Keratinocyte (primary cell): ENCODE measurements at regions not wholly inside any gene's neighbourhood (a gene's known extent, or its start where the extent isn't known, plus 50 kb on each side); places are given as distances from the start of the nearest gene placed in this dataset.

Experiments used
- DNase-seq: peaks from one replicate; pipeline ENCODE4 v3.0.0-alpha.2; 2011; ENCODE audit warnings: low read depth, missing footprints, low spot score
- FAIRE-seq: peaks from 2 replicates; lab custom pipeline; 2011; peaks lifted over from hg19 to GRCh38; lab: Jason Lieb, UNC
- H2AFZ ChIP-seq: 2 replicates; pipeline ENCODE4 v1.6.0; 2012; ENCODE audit warnings: low read length, control low read depth, inconsistent platforms; ENCODE audit not compliant: control insufficient read depth
- H3K27ac ChIP-seq: 2 replicates; pipeline ENCODE4 v1.5.1; 2011; ENCODE audit warnings: low read length; ENCODE audit not compliant: control insufficient read depth, insufficient read depth
- H3K27me3 ChIP-seq: 3 replicates; pipeline ENCODE4 v1.6.0; 2011; ENCODE audit warnings: low read length; ENCODE audit not compliant: control insufficient read depth, insufficient read depth; ENCODE audit errors: extremely low read depth
- H3K36me3 ChIP-seq, 2 experiments: 2 replicates in 1 of 2; 3 replicates in 1 of 2; pipeline ENCODE4 v1.5.1; 2011; ENCODE audit warnings: low read length in 2 of 2, mild to moderate bottlenecking in 1 of 2; ENCODE audit not compliant: control insufficient read depth in 2 of 2, insufficient read depth in 2 of 2; ENCODE audit errors: extremely low read depth in 1 of 2
- H3K4me1 ChIP-seq: 3 replicates; pipeline ENCODE4 v1.5.1; 2011; ENCODE audit warnings: low read length; ENCODE audit not compliant: control insufficient read depth, insufficient read depth; ENCODE audit errors: extremely low read depth
- H3K4me2 ChIP-seq: 3 replicates; pipeline ENCODE4 v1.6.0; 2011; ENCODE audit warnings: low read depth, low read length; ENCODE audit not compliant: control insufficient read depth, insufficient read depth; ENCODE audit errors: extremely low read depth
- H3K4me3 ChIP-seq, 3 experiments: fragments of 200-600 bp in 1 of 3; sonication (generic) in 1 of 3; 2 replicates in 2 of 3; 3 replicates in 1 of 3; pipeline ENCODE4 v1.5.1; 2011 to 2016; ENCODE audit warnings: low read length in 3 of 3, mild to moderate bottlenecking in 3 of 3, control low read depth in 2 of 3, inconsistent platforms in 1 of 3, low read depth in 1 of 3, mixed read lengths in 1 of 3, mixed run types in 1 of 3, moderate library complexity in 1 of 3; ENCODE audit not compliant: control insufficient read depth in 2 of 3, insufficient read depth in 2 of 3; ENCODE audit errors: extremely low read depth in 1 of 3
- H3K79me2 ChIP-seq: 2 replicates; pipeline ENCODE4 v1.6.0; 2012; ENCODE audit warnings: low read length; ENCODE audit not compliant: control insufficient read depth, insufficient read depth
- H3K9ac ChIP-seq: 3 replicates; pipeline ENCODE4 v1.6.0; 2011; ENCODE audit warnings: low read length; ENCODE audit not compliant: control insufficient read depth, insufficient read depth; ENCODE audit errors: extremely low read depth
- H3K9me1 ChIP-seq: 3 replicates; pipeline ENCODE4 v1.6.0; 2011; ENCODE audit warnings: low read length; ENCODE audit not compliant: control insufficient read depth, insufficient read depth; ENCODE audit errors: extremely low read depth
- H3K9me3 ChIP-seq: 2 replicates; pipeline ENCODE4 v1.5.1; 2012; ENCODE audit warnings: low read depth, low read length; ENCODE audit not compliant: control insufficient read depth
- H4K20me1 ChIP-seq: 3 replicates; pipeline ENCODE4 v1.6.0; 2011; ENCODE audit warnings: low read length; ENCODE audit not compliant: control insufficient read depth, insufficient read depth; ENCODE audit errors: extremely low read depth
- EZH2 ChIP-seq: IDR thresholded peaks from one replicate; pipeline ENCODE4 v1.6.1; 2012; ENCODE audit warnings: inconsistent platforms, mild to moderate bottlenecking, low read length, moderate library complexity
- dilution Hi-C: fragments of 300-500 bp; cut with MboI; formaldehyde crosslinking; loops from one replicate; pipeline ENCODE4 v1.7.0; 2020; ENCODE audit warnings: low sequenced_read_pairs; ENCODE audit not compliant: extremely low pct_ligation_motif_present
- TF ChIP-seq, protein P1 (sequence below), 3 experiments: IDR thresholded peaks in 1 of 3; conservative IDR thresholded peaks in 1 of 3; optimal IDR thresholded peaks in 1 of 3; 2 replicates in 2 of 3; 3 replicates in 1 of 3; pipeline versions ENCODE3 to v1.5.1; 2011; ENCODE audit warnings: low read length in 3 of 3, mild to moderate bottlenecking in 3 of 3, moderate library complexity in 2 of 3, control low read depth in 1 of 3, inconsistent platforms in 1 of 3; ENCODE audit not compliant: insufficient read depth in 2 of 3; ENCODE audit errors: extremely low read depth in 1 of 3

- no peak for FAIRE-seq
- H3K9ac ChIP-seq = no peak overlapping the region
- H3K36me3 ChIP-seq = no peaks in the 10 kb centered on the region
- H3K4me3 ChIP-seq = no peak overlapping the region
- H3K4me1 ChIP-seq = no peaks in the 10 kb centered on the region
- H3K4me2 ChIP-seq = no peak overlapping the region
- DNase-seq = no peak
- no peak overlapping the region for H3K27ac ChIP-seq
- H3K9me1 ChIP-seq = no peaks in the 10 kb centered on the region
- H4K20me1 ChIP-seq = no peaks in the 10 kb centered on the region
- H2AFZ ChIP-seq = no peak overlapping the region
- H3K9me3 ChIP-seq = no peaks in the 10 kb centered on the region
- dilution Hi-C loops = no loop called here
- H3K27me3 ChIP-seq = no peaks in the 10 kb centered on the region
- H3K79me2 ChIP-seq = no peaks in the 10 kb centered on the region
- TF ChIP-seq EZH2 = no peak
- TF ChIP-seq, protein P1, sequence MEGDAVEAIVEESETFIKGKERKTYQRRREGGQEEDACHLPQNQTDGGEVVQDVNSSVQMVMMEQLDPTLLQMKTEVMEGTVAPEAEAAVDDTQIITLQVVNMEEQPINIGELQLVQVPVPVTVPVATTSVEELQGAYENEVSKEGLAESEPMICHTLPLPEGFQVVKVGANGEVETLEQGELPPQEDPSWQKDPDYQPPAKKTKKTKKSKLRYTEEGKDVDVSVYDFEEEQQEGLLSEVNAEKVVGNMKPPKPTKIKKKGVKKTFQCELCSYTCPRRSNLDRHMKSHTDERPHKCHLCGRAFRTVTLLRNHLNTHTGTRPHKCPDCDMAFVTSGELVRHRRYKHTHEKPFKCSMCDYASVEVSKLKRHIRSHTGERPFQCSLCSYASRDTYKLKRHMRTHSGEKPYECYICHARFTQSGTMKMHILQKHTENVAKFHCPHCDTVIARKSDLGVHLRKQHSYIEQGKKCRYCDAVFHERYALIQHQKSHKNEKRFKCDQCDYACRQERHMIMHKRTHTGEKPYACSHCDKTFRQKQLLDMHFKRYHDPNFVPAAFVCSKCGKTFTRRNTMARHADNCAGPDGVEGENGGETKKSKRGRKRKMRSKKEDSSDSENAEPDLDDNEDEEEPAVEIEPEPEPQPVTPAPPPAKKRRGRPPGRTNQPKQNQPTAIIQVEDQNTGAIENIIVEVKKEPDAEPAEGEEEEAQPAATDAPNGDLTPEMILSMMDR (optimal IDR thresholded peaks at IDR 0.05 in 1 of 3, IDR thresholded peaks at IDR 0.05 in 1 of 3, conservative IDR thresholded peaks at IDR 0.05 in 1 of 3; ENCODE audit: extremely low read depth in 1 of 3, insufficient read depth in 2 of 3, low read length in 3 of 3) = no peak
These were observed 168.7 kb upstream of the KCNJ16 start for GRCh38 chr17:69906306-69906705.

- Histone ChIP-seq H3K27me3 (no peaks in the 10 kb centered on the region), H3K4me3 (no peak overlapping the region), H3K36me3 (no peaks in the 10 kb centered on the region), H3K27ac (no peak overlapping the region), H2AFZ (no peak overlapping the region), H3K9me1 (no peaks in the 10 kb centered on the region), H3K9me3 (no peaks in the 10 kb centered on the region), H4K20me1 (no peaks in the 10 kb centered on the region), H3K9ac (no peak overlapping the region), H3K4me2 (no peak overlapping the region), H3K4me1 (no peaks in the 10 kb centered on the region), H3K79me2 (no peaks in the 10 kb centered on the region)
- TF ChIP-seq, protein P1 (optimal IDR thresholded peaks at IDR 0.05 in 1 of 3, IDR thresholded peaks at IDR 0.05 in 1 of 3, conservative IDR thresholded peaks at IDR 0.05 in 1 of 3; ENCODE audit: extremely low read depth in 1 of 3, insufficient read depth in 2 of 3, low read length in 3 of 3) = no peak
- no peak for TF ChIP-seq EZH2
- FAIRE-seq = no peak
- no peak for DNase-seq
- dilution Hi-C loops = no loop called here
These were observed 167.7 kb upstream of the KCNJ16 start for GRCh38 chr17:69907132-69907847.
